Mesenteric fat pad (tissue), 1 donor: ENCODE measurements at regions not wholly inside any gene's neighbourhood (a gene's known extent, or its start where the extent isn't known, plus 50 kb on each side); places are given as distances from the start of the nearest gene placed in this dataset.

Source experiments
- DNase-seq: peaks from one replicate; pipeline ENCODE4 v3.0.0-alpha.2; 2020; ENCODE audit warnings: low spot score
- donor health status: DM: yes; HTN: yes; CAD: no.

DNA sequence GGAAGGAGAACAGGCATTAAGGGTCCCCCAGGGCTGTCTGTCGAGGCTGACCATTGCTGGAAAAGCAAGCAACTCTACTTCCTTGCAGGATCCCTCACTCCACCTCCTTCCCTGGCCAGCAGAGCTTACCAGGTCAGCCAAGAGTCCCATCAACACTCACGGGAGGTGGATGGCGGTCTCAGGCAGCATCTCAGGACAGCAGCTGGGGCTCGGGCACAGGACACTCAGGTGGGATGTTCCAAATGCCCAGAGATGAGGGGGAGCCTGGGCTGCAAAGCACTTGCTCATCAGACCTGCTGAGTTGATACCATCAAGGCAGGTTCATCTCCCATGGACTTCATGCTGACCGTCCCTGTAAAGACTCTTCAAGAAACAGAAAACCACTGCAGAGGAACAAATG is 559.8 kb downstream of the NPHP4 start:
- no peak for DNase-seq

DNA sequence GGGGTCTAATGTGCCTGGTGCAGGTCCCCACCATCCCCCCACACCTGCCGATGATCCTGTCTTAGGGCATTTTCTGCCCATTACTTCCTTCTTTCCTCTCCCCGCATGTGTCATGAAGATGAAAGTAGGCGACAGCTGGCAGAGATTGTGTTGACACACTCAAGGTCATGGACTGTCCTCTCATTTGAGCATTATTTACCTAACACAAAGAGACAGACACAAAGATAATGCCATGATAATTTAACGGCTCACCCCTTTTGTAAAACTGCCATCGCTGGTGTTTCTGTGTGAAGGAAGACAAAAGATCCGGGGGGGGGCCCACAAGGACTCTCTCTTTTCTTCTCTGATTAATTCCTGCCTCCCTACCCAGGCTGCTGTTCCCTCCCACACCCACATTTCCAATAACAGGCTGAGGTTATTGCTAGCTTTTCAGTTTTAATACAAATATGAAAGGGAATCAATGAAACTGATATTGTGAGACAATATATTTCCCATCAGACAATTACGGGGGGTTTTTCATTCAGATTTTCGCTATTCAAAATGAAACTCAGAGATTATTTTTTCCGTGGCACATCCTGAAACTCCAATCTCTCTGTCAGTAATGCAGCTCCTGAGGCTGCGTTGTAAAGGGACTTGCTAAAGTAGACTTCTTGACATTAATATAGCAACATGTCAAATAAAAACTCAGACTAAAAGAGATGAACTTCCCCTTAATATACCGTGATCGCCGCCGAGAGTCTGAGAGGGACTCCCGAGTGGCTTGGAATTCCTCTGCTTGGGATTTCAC is 561.1 kb downstream of the NPHP4 start:
- DNase-seq, result no peak

DNA sequence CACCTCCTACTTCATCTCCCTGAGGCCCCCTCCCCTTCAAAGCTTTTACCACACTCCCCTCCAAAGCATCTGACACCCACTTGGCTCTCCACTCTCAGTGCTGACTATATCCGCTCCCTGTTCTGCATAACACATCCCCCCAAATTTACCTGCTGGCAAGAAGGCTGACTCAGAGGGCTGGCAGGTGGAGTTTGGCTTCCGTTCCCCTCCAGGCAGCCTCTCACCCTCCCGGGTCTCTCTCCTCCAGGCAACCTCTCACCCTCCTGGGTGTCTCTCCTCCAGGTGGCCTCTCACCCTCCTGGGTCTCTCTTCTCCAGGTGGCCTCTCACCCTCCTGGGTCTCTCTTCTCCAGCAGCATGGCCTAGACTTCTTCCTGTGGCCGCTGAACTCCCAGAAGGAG is 562.1 kb downstream of the NPHP4 start:
- no peak for DNase-seq

DNA sequence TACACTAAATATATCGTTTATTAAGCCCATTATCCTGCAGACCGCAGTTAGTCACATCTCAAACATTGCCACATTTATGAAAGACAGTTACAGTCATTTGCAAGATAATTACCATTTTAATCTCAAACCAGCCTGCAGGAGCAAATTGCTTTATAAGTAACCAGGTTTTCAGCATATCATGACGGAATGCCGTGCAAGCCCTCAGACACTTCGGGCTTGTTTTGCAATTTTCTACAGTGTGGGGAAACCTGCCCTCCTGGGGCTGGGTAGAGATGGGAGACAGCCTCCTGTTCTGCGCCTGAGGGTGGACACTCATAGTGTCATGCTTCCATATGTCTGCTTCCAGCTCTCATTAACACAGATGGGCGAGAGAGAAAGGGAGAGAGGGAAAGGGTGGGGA is 563.9 kb downstream of the NPHP4 start:
- DNase-seq, result no peak

GRCh38 chr1:5427026-5427613 is 565.1 kb downstream of the NPHP4 start:
- no peak for DNase-seq

- no peak for DNase-seq
Observed at GRCh38 chr1:5424802-5425703, 567.2 kb downstream of the NPHP4 start.

GRCh38 chr1:5423109-5423508 is 569.1 kb downstream of the NPHP4 start:
- DNase-seq, result no peak

DNA sequence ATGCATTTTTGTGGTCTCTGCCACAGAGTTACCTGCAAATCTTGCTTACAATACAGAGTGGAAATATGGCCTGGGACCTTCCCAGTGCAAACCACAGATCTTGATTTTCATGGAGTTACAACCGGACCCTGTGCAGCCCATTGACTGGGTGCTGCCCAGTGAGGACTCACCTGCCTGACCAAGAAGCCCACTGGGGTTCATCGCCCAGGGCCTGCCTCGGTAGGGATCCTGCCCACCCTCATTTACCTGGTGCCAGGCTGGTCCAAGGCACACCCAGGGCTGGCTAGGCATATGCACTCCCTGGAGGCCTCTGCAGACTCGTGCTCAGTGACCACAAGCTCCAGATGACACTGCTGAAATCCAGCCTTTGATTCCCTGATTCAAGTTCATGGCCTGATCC is 572.7 kb downstream of the NPHP4 start:
- DNase-seq, result no peak

DNA sequence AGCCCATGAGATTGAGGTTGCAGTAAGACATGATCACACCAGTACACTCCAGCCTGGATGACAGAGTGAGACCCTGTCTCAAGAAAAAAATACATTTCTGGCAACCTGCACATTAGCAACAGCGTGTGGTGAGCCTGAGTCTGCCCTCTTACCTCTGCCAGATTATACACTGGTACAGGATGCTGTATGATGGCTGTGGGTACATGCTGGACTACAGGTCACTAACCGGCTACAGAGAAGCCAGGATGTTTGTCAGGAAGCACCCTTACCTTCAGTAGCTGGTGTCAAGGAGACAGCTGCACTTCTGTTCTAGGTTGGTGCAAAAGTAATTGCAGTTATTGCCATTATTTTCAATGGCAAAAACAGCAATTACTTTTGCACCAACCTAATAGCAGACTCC is 575.7 kb downstream of the NPHP4 start:
- no peak for DNase-seq

DNA sequence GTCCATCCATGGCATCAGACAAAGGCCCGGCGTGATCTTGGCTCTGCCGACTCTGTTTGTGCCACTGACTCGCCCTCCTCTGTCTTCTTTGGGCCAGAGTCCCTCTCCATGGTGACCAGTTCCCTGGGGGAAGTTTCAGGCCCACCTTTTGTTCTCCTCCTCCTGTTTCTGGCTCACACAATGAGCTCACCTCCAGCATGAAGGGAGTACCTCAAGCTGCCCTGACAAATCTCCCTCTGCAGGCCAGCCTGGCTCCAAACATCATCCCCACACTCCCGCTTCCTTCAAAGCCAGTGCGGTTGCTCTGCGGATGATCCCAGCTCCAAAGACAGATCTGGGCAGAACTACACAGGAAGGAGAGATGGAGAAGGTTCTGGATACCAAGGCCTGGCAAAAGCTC is 576.6 kb downstream of the NPHP4 start:
- no peak for DNase-seq

DNA sequence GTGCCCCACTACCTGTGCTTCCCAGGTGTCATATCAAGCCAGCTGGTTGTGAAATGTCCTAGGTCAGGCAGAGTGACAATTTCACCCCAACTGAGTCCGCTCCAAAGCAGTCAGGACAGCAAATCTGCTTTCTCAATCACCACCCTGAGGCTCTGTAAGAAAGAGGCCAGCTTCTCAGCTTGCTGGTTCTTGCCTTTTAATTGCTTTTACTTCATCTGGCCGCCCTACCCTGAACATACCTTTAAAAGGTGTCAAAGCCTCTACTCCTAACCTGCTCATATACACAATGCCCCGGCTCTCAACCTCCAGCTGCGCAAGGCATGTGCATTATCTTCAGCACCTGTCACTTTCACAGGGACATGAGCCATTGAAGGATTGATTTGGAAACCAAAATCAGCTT is 581.6 kb downstream of the NPHP4 start:
- DNase-seq, result no peak

DNA sequence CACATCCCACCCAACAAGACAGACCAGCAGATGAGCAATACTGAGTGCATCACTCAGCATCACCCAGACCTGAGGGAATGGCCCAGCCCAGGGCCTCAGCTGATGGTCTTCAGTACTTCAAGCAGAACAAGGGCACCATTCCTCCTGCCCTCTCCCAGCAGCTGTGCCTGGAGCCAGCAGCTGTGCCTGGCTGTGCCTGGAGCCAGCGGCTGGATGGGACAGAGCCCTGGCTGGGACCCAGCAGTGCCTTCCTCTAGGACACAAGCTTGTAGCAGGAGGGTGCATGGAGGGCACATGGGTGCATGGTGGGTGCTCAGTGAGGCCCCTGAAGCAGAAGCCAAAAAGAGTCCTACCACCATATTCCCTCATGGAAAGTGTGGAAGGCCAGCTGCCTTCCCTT is 583.8 kb downstream of the NPHP4 start:
- no peak for DNase-seq

- DNase-seq, result no peak
Observed at GRCh38 chr1:5405263-5405662, 587.0 kb downstream of the NPHP4 start.

DNA sequence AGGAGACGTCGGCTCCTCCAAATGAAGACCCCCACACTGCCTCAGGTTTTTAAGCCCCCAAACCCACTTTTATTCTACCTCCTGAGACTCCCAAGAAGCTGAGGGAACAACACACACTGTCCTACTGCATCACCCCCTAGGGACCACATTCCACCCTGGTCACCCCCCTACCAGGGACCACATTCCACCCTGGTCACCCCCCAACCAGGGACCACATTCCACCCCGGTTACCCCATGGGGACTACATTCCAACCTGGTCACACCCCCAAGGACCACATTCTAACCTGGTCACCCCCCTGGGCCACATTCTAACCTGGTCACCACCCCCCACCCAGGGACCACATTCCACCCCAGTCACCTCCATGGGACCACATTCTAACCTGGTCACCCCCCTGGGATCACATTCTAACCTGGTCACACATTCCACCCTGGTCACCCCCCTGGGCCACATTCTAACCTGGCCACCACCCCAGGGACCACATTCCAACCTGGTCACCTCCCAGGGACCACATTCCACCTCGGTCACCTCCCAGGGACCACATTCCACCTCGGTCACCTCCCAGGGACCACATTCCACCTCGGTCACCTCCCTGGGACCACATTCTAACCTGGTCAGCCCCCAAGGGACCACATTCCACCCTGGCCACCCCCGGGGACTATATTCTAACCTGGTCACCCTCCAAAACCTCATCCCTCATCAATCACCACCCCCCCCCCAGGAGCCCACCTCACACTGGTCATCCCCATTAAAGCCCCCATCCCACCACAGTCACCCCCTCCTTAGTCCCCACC is 587.6 kb downstream of the NPHP4 start:
- no peak for DNase-seq

GRCh38 chr1:5403935-5404334 is 588.3 kb downstream of the NPHP4 start:
- no peak for DNase-seq

DNA sequence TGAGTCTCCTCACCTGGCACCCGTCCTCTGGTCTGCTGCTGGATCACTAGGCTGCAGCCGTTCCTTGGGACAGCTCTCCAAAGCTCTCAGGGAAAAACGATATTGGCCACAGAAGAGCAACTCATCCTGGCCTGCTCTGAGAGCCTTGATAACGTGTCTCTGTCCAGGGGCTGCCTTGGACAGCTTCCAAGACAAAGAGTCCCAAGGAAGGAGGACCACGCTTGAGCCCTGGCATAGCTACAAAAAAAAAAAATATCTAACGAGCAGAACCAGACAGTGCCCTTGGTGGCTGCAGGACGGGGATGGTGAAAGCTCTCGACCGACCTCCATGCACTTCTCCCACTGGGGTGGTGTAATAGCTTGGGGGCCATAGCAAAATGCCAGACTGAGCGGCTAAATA is 589.6 kb downstream of the NPHP4 start:
- no peak for DNase-seq

DNA sequence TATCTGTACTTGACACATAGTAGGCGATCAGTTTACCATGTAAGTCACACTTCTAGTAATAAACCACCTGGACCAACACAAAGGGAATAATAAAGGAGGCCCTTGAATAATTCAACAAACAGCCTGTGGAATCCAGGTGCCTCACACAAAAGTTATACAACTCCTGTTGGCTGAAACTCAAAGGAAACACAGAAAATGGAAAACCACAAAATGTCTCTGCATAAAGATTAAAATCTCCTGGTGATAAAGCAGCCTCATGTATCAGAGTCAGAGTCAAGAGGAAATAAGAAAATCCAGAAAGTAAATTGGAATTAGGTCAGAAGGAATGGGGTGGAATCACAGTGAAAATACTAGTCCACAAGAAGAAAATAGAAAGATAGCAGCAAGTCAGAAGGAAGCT is 592.5 kb downstream of the NPHP4 start:
- DNase-seq, result no peak

DNA sequence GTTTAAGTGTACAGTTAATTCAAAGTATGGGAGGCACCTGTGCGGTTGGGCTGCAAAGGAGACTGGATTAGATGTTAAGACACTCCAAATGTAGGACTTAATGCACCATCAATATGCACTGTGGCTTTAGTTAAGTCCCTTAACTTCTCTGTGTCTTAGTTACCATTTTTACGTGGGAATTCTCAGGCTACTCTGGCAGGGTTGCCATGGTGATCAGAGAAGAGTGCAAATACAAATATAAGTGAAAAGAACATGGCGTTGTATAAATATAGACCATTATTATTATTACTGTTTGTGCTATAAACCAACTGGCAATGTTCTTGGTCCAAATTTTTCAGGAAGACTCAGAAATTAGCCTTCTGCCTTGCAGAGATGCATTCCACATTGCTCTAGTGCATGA is 595.6 kb downstream of the NPHP4 start:
- no peak for DNase-seq

DNA sequence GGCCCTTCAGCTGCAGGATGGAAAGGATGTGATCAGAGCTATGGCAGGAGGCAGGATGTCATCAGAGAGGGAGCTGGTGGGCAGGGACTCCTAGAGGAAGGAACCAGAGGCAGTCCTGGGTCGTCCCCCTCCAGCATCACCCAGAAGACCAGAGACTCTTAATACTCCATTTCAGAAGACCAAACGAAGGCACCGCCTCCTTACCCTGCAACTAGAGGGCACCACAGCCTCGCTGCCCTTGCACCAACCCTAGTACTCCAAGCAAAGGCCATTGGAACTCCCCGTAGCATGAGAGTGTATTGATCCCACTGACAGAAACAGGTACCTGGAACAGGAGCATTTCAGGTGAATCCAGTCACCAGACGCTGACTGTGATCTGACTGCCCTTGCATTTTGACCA is 598.1 kb downstream of the NPHP4 start:
- no peak for DNase-seq

DNA sequence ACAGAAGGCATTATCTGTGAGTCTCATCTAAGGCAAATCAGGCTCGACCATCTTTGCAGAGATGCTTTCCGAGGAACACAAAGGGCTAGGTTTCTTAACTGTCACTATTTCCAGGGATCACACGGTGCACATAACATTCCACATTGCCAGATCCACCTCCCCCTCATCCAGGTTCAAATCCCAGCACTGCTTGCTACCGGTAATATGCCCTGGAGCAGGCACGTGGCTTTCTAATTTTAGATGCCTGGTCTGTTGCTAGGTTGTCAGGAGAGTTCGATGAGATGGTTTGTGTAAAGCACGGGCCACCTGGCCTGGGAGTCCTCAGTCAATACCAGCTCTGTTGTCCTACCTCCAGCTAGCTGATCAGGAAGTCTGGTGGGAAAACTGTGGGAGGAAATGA is 598.6 kb downstream of the NPHP4 start:
- DNase-seq, result no peak

GRCh38 chr1:5393146-5393545 is 599.1 kb downstream of the NPHP4 start:
- DNase-seq, result no peak
